SH-SY5Y (cell line): ENCODE measurements at regions not wholly inside any gene's neighbourhood (a gene's known extent, or its start where the extent isn't known, plus 50 kb on each side); places are given as distances from the start of the nearest gene placed in this dataset.

Experiments
- GATA2 ChIP-seq: IDR thresholded peaks from 2 replicates; pipeline ENCODE4 v1.6.1; 2011; ENCODE audit warnings: mild to moderate bottlenecking, low read depth, low read length
- GATA3 ChIP-seq: IDR thresholded peaks from 2 replicates; pipeline ENCODE4 v1.6.1; 2011; ENCODE audit warnings: low read depth, mild to moderate bottlenecking, low read length, moderate library complexity

GRCh38 chr20:60314727-60315126 lies 356.5 kb downstream of the CDH26 start:
- no peak for TF ChIP-seq GATA2
- no peak for TF ChIP-seq GATA3
